HEK293 (cell line): ENCODE measurements at regions not wholly inside any gene's neighbourhood (a gene's known extent, or its start where the extent isn't known, plus 50 kb on each side); places are given as distances from the start of the nearest gene placed in this dataset.

Experiments used
- CTCF ChIP-seq: fragments of 450-650 bp; formaldehyde crosslinking; IDR thresholded peaks from 2 replicates; pipeline ENCODE4 v1.5.1; 2016; ENCODE audit warnings: missing biosample characterization, missing genetic modification characterization
- GLIS1 ChIP-seq: fragments of 450-650 bp; formaldehyde crosslinking; IDR thresholded peaks from 2 replicates; pipeline ENCODE4 v1.5.1; 2016; ENCODE audit warnings: missing biosample characterization, missing genetic modification characterization
- IKZF3 ChIP-seq: fragments of 450-650 bp; IDR thresholded peaks from 2 replicates; pipeline ENCODE4 v1.5.0; 2018; ENCODE audit warnings: missing biosample characterization, mild to moderate bottlenecking, missing genetic modification characterization, moderate library complexity
- YY1 ChIP-seq: fragments of 450-650 bp; formaldehyde crosslinking; IDR thresholded peaks from 2 replicates; pipeline ENCODE4 v1.5.1; 2018; ENCODE audit warnings: missing biosample characterization, missing genetic modification characterization
- ZNF335 ChIP-seq: fragments of 450-650 bp; formaldehyde crosslinking; conservative IDR thresholded peaks from 2 replicates; pipeline ENCODE4 v1.5.1; 2016; ENCODE audit warnings: missing biosample characterization, missing genetic modification characterization
- ZNF645 ChIP-seq: fragments of 450-650 bp; formaldehyde crosslinking; IDR thresholded peaks from 2 replicates; pipeline ENCODE4; 2016; ENCODE audit warnings: missing biosample characterization, missing genetic modification characterization

- no peak for TF ChIP-seq CTCF (tag by site-specific recombination)
- no peak for TF ChIP-seq ZNF645 (tag by site-specific recombination)
- no peak for TF ChIP-seq YY1 (tag by site-specific recombination)
- TF ChIP-seq ZNF335 (tag by site-specific recombination) = no peak
- TF ChIP-seq GLIS1 (tag by site-specific recombination) = no peak
- no peak for TF ChIP-seq IKZF3
These were observed 71.0 kb upstream of the FAM120A start for GRCh38 chr9:93380410-93381060.
